ENCODE measurements at regions not wholly inside any gene's neighbourhood (a gene's known extent, or its start where the extent isn't known, plus 50 kb on each side); places are given as distances from the start of the nearest gene placed in this dataset.

- H3K4me3 ChIP-seq: no peak overlapping the region
- TF ChIP-seq CTCF (IDR thresholded peaks at IDR 0.05): no peak
- no peak for DNase-seq (ENCODE audit: low spot score)
- H3K27ac ChIP-seq: peak overlapping the region; percentile 50 to 87
Observed at GRCh38 chr7:25786936-25787335, 365.1 kb upstream of the NFE2L3 start.

- TF ChIP-seq CTCF (IDR thresholded peaks at IDR 0.05): no peak
- H3K4me3 ChIP-seq: no peak overlapping the region
- DNase-seq (ENCODE audit: low spot score): no peak
- peak overlapping the region; percentile 50 to 87 for H3K27ac ChIP-seq
Observed at GRCh38 chr7:25787336-25787735, 364.7 kb upstream of the NFE2L3 start.

GRCh38 chr7:25788371-25788770, 363.6 kb upstream of the NFE2L3 start:
- no peak overlapping the region for H3K4me3 ChIP-seq
- H3K27ac ChIP-seq: peak overlapping the region in 1 of 2 donors; percentile 87
- no peak for TF ChIP-seq CTCF (IDR thresholded peaks at IDR 0.05)
- no peak for DNase-seq (ENCODE audit: low spot score)

GRCh38 chr7:25788961-25789620, 362.9 kb upstream of the NFE2L3 start:
- no peak for DNase-seq (ENCODE audit: low spot score)
- no peak for TF ChIP-seq CTCF (IDR thresholded peaks at IDR 0.05)
- Histone ChIP-seq H3K4me3 (no peak overlapping the region), H3K27ac (peak overlapping the region in 1 of 2 donors; percentile 87)

GRCh38 chr7:25789701-25790640, 362.0 kb upstream of the NFE2L3 start:
- Histone ChIP-seq H3K27ac (peak overlapping the region in 1 of 2 donors; percentile 28), H3K4me3 (no peak overlapping the region)
- no peak for DNase-seq (ENCODE audit: low spot score)
- no peak for TF ChIP-seq CTCF (IDR thresholded peaks at IDR 0.05)

- no peak overlapping the region for H3K4me3 ChIP-seq
- no peak for TF ChIP-seq CTCF (IDR thresholded peaks at IDR 0.05)
- peak overlapping the region in 1 of 2 donors; percentile 28 for H3K27ac ChIP-seq
- no peak for DNase-seq (ENCODE audit: low spot score)
Observed at GRCh38 chr7:25790963-25791362, 361.0 kb upstream of the NFE2L3 start.
